ENCODE measurements at regions not wholly inside any gene's neighbourhood (a gene's known extent, or its start where the extent isn't known, plus 50 kb on each side); places are given as distances from the start of the nearest gene placed in this dataset.

- H3K4me3 Mint-ChIP-seq: no peak overlapping the region
- no peak overlapping the region for H3K27ac ChIP-seq (ENCODE audit: low read depth)
- 0 out of 2 replicates have a peak, but pooled peaks cover 12% of the 10 kb centered on the region for H3K79me2 ChIP-seq (replicated peaks; ENCODE audit: insufficient read depth)
- no peak overlapping the region for H3K4me2 ChIP-seq
- no peak overlapping the region for H3K27ac Mint-ChIP-seq
- H4K20me1 ChIP-seq (replicated peaks; ENCODE audit: insufficient read depth): no peaks in the 10 kb centered on the region; the same call in 1 of the 2 replicates
- no peaks in the 10 kb centered on the region; the same call in 2 of the 3 replicates for H3K9me3 Mint-ChIP-seq
- H3K4me1 ChIP-seq (ENCODE audit: insufficient read depth): peaks cover 9% of the 10 kb centered on the region
- peaks cover 9% of the 10 kb centered on the region for H3K27me3 Mint-ChIP-seq (ENCODE audit: insufficient read depth, low read depth, poor library complexity)
- H3K36me3 Mint-ChIP-seq (ENCODE audit: low read depth): no peaks in the 10 kb centered on the region
- ATAC-seq (peak; percentile 54; the same call in 2 of the 3 replicates), DNase-seq (ENCODE audit: low spot score) (no peak)
- H3K36me3 ChIP-seq (ENCODE audit: insufficient read depth): no peaks in the 10 kb centered on the region
- H3F3A ChIP-seq (replicated peaks; ENCODE audit: low read depth): no peaks in the 10 kb centered on the region
- H3K9me2 ChIP-seq (ENCODE audit: insufficient read depth): no peaks in the 10 kb centered on the region
- TF ChIP-seq ZNF331 (CRISPR knock-in tag; IDR thresholded peaks at IDR 0.05; ENCODE audit: low read depth): no peak
- TF ChIP-seq POLR2AphosphoS5 (IDR thresholded peaks at IDR 0.05; ENCODE audit: low read depth): no peak
- TF ChIP-seq EZH2 (IDR thresholded peaks at IDR 0.05; ENCODE audit: low read depth, unreplicated experiment): no peak
- peaks cover 6% of the 10 kb centered on the region for H3K4me1 Mint-ChIP-seq
- H3K27me3 ChIP-seq (ENCODE audit: insufficient read depth): peaks cover 23% of the 10 kb centered on the region
- H2AFZ ChIP-seq: no peak overlapping the region
- no peak overlapping the region for H3K4me3 ChIP-seq
Measured at GRCh38 chr3:159798951-159799350, 189.7 kb upstream of the IL12A start.

- no peak overlapping the region for H3K4me3 Mint-ChIP-seq
- H3K36me3 Mint-ChIP-seq (ENCODE audit: low read depth): no peaks in the 10 kb centered on the region
- Histone ChIP-seq H3K9me2 (ENCODE audit: insufficient read depth) (no peaks in the 10 kb centered on the region), H3K27me3 (ENCODE audit: insufficient read depth) (peaks cover 32% of the 10 kb centered on the region), H3K27ac (ENCODE audit: low read depth) (no peak overlapping the region), H3K4me1 (ENCODE audit: insufficient read depth) (peaks cover 9% of the 10 kb centered on the region), H3F3A (replicated peaks; ENCODE audit: low read depth) (no peaks in the 10 kb centered on the region), H3K4me3 (no peak overlapping the region), H4K20me1 (replicated peaks; ENCODE audit: insufficient read depth) (no peaks in the 10 kb centered on the region; the same call in 1 of the 2 replicates), H2AFZ (no peak overlapping the region), H3K36me3 (ENCODE audit: insufficient read depth) (no peaks in the 10 kb centered on the region), H3K79me2 (replicated peaks; ENCODE audit: insufficient read depth) (0 out of 2 replicates have a peak, but pooled peaks cover 12% of the 10 kb centered on the region), H3K4me2 (no peak overlapping the region)
- H3K4me1 Mint-ChIP-seq: peaks cover 9% of the 10 kb centered on the region
- no peaks in the 10 kb centered on the region; the same call in 2 of the 3 replicates for H3K9me3 Mint-ChIP-seq
- peaks cover 18% of the 10 kb centered on the region for H3K27me3 Mint-ChIP-seq (ENCODE audit: insufficient read depth, low read depth, poor library complexity)
- H3K27ac Mint-ChIP-seq: no peak overlapping the region
- DNase-seq (ENCODE audit: low spot score) (no peak), ATAC-seq (no peak)
- no peak for TF ChIP-seq ZNF114 (CRISPR knock-in tag; IDR thresholded peaks at IDR 0.05)
- TF ChIP-seq ZNF331 (CRISPR knock-in tag; IDR thresholded peaks at IDR 0.05; ENCODE audit: low read depth): no peak
- TF ChIP-seq REST (IDR thresholded peaks at IDR 0.05; ENCODE audit: unreplicated experiment): no peak
- no peak for TF ChIP-seq STAT1 (IDR thresholded peaks at IDR 0.05; ENCODE audit: unreplicated experiment)
- no peak for TF ChIP-seq NANOG (IDR thresholded peaks at IDR 0.05; ENCODE audit: borderline replicate concordance)
- TF ChIP-seq ZNF462 (CRISPR knock-in tag; IDR thresholded peaks at IDR 0.05): no peak
- no peak for TF ChIP-seq JUNB (IDR thresholded peaks at IDR 0.05; ENCODE audit: unreplicated experiment)
- no peak for TF ChIP-seq CTCF (conservative IDR thresholded peaks at IDR 0.05; ENCODE audit: low read depth in 2 of 2)
Measured at GRCh38 chr3:159800434-159801155, 188.0 kb upstream of the IL12A start.
